HUES64 (cell line): ENCODE measurements at regions not wholly inside any gene's neighbourhood (a gene's known extent, or its start where the extent isn't known, plus 50 kb on each side); places are given as distances from the start of the nearest gene placed in this dataset.
"Not testable (repeated sequence)": the region's sequence is repeated elsewhere in the genome, so short reads cannot be mapped to it uniquely, and the experiment has no call there.

Experiments
- H3K27ac ChIP-seq: 2 replicates; pipeline ENCODE4 v1.7.0; 2013; ENCODE audit warnings: low read depth, low read length, inconsistent platforms
- H3K27me3 ChIP-seq: 2 replicates; pipeline ENCODE4 v1.6.1; 2013; ENCODE audit warnings: mild to moderate bottlenecking, low read length; ENCODE audit not compliant: insufficient read depth
- H3K36me3 ChIP-seq: 2 replicates; pipeline ENCODE4 v1.6.1; 2013; ENCODE audit warnings: mild to moderate bottlenecking, low read length; ENCODE audit not compliant: insufficient read depth
- H3K4me1 ChIP-seq: 2 replicates; pipeline ENCODE4 v1.6.1; 2013; ENCODE audit warnings: mild to moderate bottlenecking, low read length, moderate library complexity; ENCODE audit not compliant: insufficient read depth
- H3K4me3 ChIP-seq: 2 replicates; pipeline ENCODE4 v1.5.1; 2013; ENCODE audit warnings: mild to moderate bottlenecking, low read length, moderate library complexity
- H3K9ac ChIP-seq: 2 replicates; pipeline ENCODE4 v1.6.1; 2013; ENCODE audit warnings: mild to moderate bottlenecking, low read depth, low read length
- H3K9me3 ChIP-seq: 2 replicates; pipeline ENCODE4 v1.6.1; 2013; ENCODE audit warnings: low read depth, low read length; ENCODE audit not compliant: insufficient read depth
- WGBS: fragments of 150-250, 120-280 bp; methylation state at CpG from one replicate; pipeline ENCODE4 v1.1.7; 2013; ENCODE audit warnings: missing lambda C conversion rate; 5-methylcytosine and 5-hydroxymethylcytosine counted together

DNA sequence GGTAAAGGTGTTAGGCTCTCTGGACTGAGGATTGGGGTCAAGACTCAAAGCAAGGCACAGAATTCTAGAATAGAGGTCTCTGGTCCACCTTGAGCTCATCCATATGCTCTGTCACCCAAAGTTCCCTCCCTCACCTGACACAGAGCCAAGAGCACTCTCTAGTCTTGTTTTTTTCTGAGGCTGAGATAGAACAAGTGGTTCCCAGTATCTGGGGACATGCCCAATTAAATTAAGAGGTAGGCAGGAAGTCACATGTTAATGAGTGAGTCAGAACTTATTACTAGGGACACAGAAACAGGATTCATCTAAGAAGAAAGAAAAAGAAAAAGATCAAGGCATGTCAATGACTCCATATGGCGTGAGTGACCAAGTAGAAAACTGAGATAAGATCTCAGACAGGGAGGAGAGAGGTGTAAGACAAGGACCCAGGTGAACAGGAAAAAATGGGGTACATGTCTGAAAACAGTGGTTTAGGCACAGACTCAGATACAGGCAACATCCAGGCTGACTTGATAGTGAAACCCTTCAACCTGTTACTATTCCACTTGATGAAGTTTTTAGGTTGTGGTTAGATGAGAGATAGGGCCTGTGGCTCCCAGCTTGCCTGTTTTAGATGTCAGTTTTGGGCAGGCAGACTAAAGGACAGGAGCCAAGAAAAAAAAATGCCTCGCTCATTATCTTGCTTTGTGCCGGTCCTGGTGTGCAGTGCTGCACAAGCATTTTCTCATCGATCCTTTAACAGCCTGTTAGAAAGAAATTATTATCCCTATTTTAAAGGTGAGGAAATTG, 609.9 kb downstream of the CCSER2 start:
- peaks cover 3% of the 10 kb centered on the region; the same call in 1 of the 2 replicates for H3K4me1 ChIP-seq
- no peaks in the 10 kb centered on the region for H3K9me3 ChIP-seq
- 89% methylated on average over 3 of the region's 4 CpGs for WGBS

GRCh38 chr10:84943541-84943940, 615.2 kb downstream of the CCSER2 start:
- Histone ChIP-seq H3K4me3 (no peak overlapping the region), H3K9ac (no peak overlapping the region), H3K27ac (no peak overlapping the region), H3K36me3 (no peaks in the 10 kb centered on the region), H3K27me3 (no peaks in the 10 kb centered on the region), H3K4me1 (peaks cover 3% of the 10 kb centered on the region; the same call in 1 of the 2 replicates), H3K9me3 (no peaks in the 10 kb centered on the region)
- no CpG with 5 or more reads among the region's 1 CpG for WGBS

More for the DNA sequence above, 609.9 kb downstream of the CCSER2 start:
- Histone ChIP-seq H3K27me3 (no peaks in the 10 kb centered on the region), H3K36me3 (no peaks in the 10 kb centered on the region), H3K27ac (no peak overlapping the region), H3K9ac (no peak overlapping the region), H3K4me3 (no peak overlapping the region)

GRCh38 chr10:84944187-84944586, 615.8 kb downstream of the CCSER2 start:
- Histone ChIP-seq H3K4me1 (peaks cover 3% of the 10 kb centered on the region; the same call in 1 of the 2 replicates), H3K4me3 (no peak overlapping the region), H3K27ac (no peak overlapping the region), H3K9me3 (no peaks in the 10 kb centered on the region), H3K27me3 (no peaks in the 10 kb centered on the region), H3K9ac (no peak overlapping the region), H3K36me3 (no peaks in the 10 kb centered on the region)
- 90% methylated on average over 1 of the region's 1 CpG for WGBS

GRCh38 chr10:84945791-84946190, 617.4 kb downstream of the CCSER2 start:
- H3K27ac ChIP-seq, result no peak overlapping the region
- no peak overlapping the region for H3K4me3 ChIP-seq
- H3K36me3 ChIP-seq, result no peaks in the 10 kb centered on the region
- no peaks in the 10 kb centered on the region for H3K27me3 ChIP-seq
- H3K4me1 ChIP-seq, result no peaks in the 10 kb centered on the region
- no peak overlapping the region for H3K9ac ChIP-seq
- WGBS, result 97% methylated on average over 1 of the region's 1 CpG
- no peaks in the 10 kb centered on the region for H3K9me3 ChIP-seq

DNA sequence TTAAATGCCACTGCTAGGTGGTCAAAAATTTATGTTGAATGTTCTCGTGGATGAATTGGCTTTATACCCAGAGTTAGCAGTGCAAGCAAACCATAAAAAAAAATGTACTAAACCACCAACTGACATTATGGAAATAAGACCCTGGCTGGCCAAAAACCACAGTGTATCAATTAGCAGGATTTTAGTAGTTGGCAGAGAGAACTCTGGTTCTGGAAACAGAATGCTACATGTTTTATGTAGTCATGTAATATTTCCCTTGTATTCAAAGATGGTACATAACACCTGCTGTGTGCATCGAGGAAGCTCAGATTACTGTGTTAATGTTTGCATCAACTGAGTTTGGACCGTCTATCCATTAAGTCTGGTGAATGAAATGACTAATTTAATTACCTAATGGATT, 618.5 kb downstream of the CCSER2 start:
- WGBS, result 79% methylated on average over 3 of the region's 3 CpGs
- H3K4me1 ChIP-seq, result no peaks in the 10 kb centered on the region
- H3K36me3 ChIP-seq, result no peaks in the 10 kb centered on the region
- H3K4me3 ChIP-seq, result no peak overlapping the region
- no peaks in the 10 kb centered on the region for H3K9me3 ChIP-seq
- H3K27me3 ChIP-seq, result no peaks in the 10 kb centered on the region
- H3K27ac ChIP-seq, result no peak overlapping the region
- H3K9ac ChIP-seq, result no peak overlapping the region

GRCh38 chr10:84948644-84949043, 620.3 kb downstream of the CCSER2 start:
- Histone ChIP-seq H3K27me3 (no peaks in the 10 kb centered on the region), H3K9ac (no peak overlapping the region), H3K9me3 (no peaks in the 10 kb centered on the region), H3K4me1 (no peaks in the 10 kb centered on the region), H3K27ac (no peak overlapping the region), H3K36me3 (no peaks in the 10 kb centered on the region), H3K4me3 (no peak overlapping the region)
- 79% methylated on average over 2 of the region's 2 CpGs for WGBS

- H3K9ac ChIP-seq, result no peak overlapping the region
- no peak overlapping the region for H3K27ac ChIP-seq
- no peak overlapping the region for H3K4me3 ChIP-seq
- no peaks in the 10 kb centered on the region for H3K4me1 ChIP-seq
- H3K27me3 ChIP-seq, result no peaks in the 10 kb centered on the region
- no peaks in the 10 kb centered on the region for H3K9me3 ChIP-seq
- H3K36me3 ChIP-seq, result no peaks in the 10 kb centered on the region
- WGBS, result 81% methylated on average over 2 of the region's 2 CpGs
Measured at GRCh38 chr10:84951616-84952015, 623.2 kb downstream of the CCSER2 start.

DNA sequence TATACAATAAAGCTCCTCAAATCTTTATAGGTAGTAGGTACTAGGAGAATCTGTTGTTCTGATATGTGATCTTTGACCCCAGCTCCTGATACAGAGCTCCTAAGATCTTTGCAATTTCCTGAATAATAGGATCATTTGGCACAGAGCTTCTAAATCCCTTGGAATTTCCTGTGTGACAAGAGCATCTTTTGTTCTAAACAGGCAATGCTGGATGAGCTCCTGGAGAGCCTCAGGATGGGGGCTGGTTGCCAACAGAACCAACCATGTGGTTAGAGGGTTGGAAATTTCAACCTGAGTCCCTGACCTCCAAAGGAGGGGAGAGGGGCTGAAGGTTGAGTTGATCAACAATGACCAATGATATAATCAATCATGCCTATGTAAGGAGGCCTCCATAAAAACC, 629.0 kb downstream of the CCSER2 start:
- Histone ChIP-seq H3K27ac (no peak overlapping the region; the same call in 1 of the 2 replicates), H3K36me3 (no peaks in the 10 kb centered on the region), H3K4me3 (no peak overlapping the region), H3K27me3 (no peaks in the 10 kb centered on the region), H3K4me1 (no peaks in the 10 kb centered on the region), H3K9me3 (no peaks in the 10 kb centered on the region), H3K9ac (no peak overlapping the region)

- no peaks in the 10 kb centered on the region for H3K36me3 ChIP-seq
- WGBS, result 88% methylated on average over 1 of the region's 1 CpG
- no peaks in the 10 kb centered on the region for H3K27me3 ChIP-seq
- H3K4me3 ChIP-seq, result no peak overlapping the region
- H3K9ac ChIP-seq, result no peak overlapping the region
- no peaks in the 10 kb centered on the region for H3K4me1 ChIP-seq
- H3K9me3 ChIP-seq, result no peaks in the 10 kb centered on the region
- no peak overlapping the region for H3K27ac ChIP-seq
Measured at GRCh38 chr10:84965468-84965867, 637.1 kb downstream of the CCSER2 start.

DNA sequence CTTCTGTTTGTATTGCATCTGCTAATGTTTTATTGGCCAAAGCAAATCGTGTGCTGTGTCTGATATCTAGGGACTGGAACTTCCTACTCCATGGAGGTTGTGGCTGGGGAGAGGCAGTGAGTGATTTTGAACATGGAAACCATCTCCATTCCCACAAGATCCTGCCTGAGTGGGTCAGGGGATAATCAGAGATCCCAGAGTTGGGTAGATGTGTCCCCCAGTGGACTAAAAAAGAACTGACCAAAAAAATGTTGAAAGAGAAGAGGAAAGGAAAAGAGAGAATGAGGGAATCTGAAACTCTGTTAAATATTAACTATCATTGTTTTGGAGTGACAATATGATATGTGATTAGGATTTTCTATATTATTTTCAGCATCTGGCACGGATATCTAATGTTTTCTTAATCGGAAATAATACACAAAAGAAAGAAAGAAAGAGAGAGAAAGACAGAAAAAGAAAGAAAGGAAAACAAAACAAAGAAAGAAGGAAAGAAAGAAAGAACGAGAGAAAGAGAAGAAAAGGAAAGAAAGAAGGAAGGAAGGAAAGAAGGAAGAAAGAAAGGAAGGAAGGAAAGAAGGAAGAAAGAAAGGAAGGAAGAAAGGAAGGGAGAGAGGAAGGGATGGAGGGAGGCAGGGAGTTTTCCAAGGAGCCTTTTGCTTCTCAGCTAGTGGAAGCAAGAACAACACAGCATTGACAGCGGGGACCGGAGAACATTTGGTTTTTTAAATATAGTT, 638.5 kb downstream of the CCSER2 start:
- H3K36me3 ChIP-seq, result no peaks in the 10 kb centered on the region
- WGBS, result 87% methylated on average over 5 of the region's 6 CpGs
- H3K4me3 ChIP-seq, result no peak overlapping the region
- no peaks in the 10 kb centered on the region for H3K27me3 ChIP-seq
- no peaks in the 10 kb centered on the region for H3K4me1 ChIP-seq
- H3K27ac ChIP-seq, result no peak overlapping the region
- no peak overlapping the region for H3K9ac ChIP-seq
- peaks cover 4% of the 10 kb centered on the region for H3K9me3 ChIP-seq

DNA sequence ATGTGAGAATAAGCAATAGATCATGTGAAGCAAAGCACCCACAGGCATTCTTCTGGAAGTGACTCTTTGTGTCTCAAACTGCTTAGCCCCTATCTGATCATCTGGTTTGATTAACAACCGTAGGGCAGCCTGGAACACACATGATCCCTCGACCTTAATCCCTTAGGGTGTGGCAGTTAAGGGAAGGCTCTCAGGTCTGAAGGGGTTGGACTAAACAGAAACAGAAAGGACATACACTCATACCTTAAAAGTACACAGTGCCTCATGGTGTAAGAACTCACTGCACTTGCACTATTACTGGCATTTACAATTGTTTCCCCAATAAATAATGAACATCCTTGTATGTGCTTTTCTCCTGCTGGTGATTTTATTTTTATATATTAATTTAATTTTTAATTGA, 640.9 kb downstream of the CCSER2 start:
- H3K9ac ChIP-seq, H3K36me3 ChIP-seq, H3K27me3 ChIP-seq, H3K27ac ChIP-seq, H3K4me3 ChIP-seq, H3K4me1 ChIP-seq, H3K9me3 ChIP-seq: not testable (repeated sequence)
- WGBS, result 100% methylated on average over 2 of the region's 2 CpGs
